ENCODE measurements at regions not wholly inside any gene's neighbourhood (a gene's known extent, or its start where the extent isn't known, plus 50 kb on each side); places are given as distances from the start of the nearest gene placed in this dataset.
"Not testable (repeated sequence)": the region's sequence is repeated elsewhere in the genome, so short reads cannot be mapped to it uniquely, and the experiment has no call there.

DNA sequence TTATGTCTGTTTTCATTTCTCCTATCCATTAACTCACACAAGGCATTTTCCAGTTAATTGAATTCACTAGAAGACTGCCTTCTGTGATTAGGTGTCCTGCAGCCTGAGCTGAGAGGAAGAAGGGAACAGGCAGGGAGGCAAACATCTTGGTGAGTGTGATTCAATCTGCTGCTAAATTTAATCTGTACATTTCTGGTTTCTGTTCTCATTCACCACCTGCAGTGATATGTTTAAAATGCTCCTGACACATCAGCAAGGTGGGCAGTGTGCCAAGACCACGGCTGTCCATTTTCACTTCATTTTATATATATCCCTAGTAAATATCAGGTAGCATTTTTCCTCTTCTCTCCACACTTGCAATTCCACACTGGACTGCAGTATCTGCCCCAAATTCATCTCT lies 416.5 kb downstream of the TMEM135 start:
- DNase-seq: no peak

DNA sequence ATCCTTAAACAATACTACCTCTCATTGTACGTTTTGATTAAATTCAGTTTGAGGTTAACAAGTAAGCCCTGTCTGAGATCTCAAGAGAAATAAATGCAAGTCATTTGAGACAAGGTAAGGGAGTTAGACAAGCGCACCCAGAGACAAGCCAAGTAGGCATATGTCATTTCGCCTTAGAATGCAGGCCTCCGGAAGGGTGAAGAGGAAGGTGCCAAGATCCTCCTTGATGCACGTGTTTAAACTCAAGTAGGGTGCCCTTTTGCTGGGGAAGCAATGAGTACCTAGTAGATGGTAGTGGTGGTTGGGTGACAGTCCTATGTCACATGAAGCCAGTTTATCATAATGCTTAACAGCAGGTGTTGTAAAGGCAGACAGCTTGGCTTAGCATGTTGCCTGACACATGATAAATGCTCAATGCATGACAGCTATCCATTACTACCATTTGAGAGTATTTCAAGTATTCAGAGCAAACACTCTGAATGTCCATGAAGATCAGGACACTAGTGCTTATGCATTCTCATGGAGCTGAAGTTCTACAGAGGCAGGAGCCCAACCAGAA lies 415.9 kb downstream of the TMEM135 start:
- no peak for DNase-seq

DNA sequence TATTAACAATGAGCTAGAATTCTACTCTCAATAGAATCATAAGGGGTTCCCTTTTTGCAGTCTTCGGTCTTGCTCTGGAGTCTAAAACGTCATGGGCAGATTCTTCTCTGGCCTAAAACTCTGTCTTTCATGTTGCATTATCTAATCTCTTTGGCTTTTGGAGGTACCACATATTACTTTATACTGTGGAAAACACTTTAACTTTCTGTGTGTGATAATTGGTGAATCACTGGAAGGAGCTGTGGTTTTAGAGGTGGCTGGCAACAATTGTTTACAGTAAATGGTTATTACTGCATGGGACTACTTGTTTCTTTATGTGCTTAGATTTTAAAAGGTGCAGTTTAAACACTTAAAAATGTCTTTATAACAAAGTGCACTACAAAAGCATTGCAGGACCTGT lies 414.3 kb downstream of the TMEM135 start:
- DNase-seq: not testable (repeated sequence)

DNA sequence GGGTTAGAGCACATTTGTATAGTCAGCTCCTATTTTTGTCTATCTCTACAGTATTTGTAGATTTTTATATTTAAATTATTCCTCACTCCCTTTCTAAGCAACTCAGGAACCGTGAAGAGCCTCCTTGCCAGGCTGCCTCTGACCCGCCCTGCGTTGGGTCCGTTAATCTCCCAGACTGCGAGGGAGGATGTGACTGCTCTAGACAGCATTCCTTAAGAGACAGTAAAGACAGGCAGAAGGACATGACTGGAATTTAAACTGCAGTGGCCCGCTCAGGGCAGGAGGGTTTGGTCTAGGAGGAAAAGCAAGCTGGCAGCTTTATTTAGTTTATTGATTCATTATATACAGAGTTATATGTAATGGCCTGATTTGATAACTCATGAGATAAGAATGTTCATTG lies 413.7 kb downstream of the TMEM135 start:
- DNase-seq: no peak

DNA sequence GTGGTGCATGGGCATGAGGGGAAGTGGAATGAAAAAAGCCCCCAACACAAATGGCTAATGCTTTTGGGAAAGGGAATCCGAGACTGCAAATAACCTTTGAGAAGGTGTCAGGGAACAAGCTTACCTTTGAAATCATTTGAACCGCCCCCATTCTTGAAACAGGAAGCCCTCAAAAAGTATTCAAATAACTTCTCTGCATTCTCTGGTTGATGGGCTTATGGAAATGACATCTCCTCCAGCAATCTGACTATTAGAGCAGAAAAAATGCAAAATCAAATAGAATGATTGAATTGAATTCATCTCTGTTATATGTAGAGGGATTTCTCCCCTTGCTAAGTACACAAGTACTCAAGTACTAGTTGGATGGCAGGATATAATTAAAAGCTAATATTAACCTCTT lies 409.9 kb downstream of the TMEM135 start:
- DNase-seq: no peak

DNA sequence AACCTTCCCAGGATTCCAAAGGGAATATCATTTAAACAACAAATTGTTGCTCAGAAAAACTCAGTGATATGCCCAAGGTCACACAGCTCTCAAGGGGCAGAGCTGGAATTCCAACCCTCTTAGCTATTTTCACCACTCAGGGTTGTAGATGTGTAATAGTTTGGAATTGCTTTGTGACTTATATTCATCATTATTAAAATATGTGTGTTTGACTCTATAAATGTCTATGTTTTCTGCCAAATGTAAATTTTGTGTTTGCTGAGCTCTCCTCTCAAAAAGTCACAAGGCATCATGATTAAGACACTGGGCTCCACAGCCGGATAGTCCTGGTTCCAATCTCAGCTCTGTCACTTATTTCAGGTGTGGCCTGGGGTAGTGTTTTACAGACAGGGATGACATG lies 407.3 kb downstream of the TMEM135 start:
- no peak for DNase-seq

DNA sequence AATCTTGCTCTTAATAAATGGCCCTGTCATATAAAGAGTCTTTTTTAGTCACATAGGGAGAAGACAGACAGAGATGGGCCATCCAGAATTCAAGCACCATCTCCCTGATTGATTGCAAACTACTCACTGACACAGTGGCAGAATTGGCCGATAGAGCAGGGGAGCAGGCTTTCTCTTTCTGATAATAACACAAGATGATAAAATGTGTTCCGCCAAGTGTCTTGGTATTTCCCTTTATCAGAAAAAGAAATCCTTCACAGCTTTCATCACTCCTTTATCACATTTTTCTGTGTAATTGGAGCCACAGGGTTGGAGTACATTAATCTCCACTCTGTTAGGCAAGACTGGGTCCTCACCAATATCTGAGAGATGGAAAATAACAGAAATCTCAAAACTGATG lies 406.0 kb downstream of the TMEM135 start:
- no peak for DNase-seq

DNA sequence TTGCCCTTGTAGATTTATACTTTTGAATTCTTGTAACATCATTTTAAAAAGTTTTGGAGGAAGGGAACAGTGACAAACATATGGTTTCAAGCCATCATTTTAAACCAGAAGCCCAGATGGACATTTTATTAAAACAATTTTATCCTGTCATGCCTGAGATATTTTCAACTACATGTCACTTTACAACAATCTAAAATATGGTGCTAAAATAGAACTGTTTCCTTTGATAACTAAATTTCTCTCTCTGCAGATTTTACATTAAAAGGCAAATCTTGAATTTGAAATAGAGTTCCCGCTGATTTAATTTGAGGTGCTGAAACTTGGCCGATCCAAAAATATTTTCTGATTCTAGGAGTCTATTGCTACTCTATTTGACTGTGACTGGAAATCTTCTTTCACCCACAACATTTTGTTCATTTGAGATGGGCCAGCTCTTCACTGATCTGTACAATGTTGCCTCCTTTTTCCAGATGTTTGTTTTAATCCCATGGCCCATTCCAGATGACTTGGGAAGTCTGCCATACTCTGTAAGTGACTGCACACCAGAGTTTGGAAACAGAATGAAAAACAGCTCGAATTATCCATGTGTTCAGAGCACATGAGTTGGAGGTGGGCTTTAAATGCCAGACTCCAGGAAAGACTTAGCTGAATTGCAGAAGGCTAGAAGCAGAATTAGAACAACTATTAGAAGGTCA lies 402.5 kb downstream of the TMEM135 start:
- DNase-seq: no peak

DNA sequence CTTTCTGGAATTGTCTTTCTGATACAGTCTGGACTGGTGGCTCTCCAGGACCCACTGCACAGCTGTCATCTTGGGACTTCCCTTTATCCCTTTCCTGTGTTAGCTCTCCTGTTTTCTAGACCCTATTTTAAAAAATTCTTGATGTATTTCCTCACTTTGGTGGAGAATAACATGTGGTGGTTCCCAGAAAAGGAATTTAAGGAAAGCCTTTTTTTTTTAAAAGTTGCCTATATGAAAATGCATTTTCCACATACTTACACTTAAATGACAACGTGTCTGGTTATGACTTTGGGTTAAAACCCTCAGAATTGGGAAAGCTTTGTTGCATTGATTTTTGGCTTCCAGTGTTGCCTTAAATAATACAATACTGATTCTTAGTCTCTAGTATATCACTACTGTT lies 400.7 kb downstream of the TMEM135 start:
- DNase-seq: no peak

DNA sequence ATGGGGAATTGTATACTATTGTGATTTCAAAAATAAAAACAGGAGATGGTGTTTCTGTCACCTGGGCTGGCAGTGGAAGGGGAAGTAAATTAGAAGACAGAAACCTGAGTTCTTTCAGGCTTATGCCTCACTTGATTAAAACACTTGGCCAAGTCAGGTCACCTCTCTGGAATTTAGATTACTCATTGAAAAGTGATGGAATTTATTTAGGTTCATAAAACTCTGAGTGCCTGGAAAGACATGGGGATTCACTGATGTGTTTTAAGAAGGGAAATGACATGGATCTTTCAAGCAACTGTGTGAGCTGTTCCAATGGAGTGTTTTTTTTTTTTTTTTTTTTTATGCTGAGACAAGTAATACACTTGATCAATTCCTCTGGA lies 400.1 kb downstream of the TMEM135 start:
- no peak for DNase-seq

DNA sequence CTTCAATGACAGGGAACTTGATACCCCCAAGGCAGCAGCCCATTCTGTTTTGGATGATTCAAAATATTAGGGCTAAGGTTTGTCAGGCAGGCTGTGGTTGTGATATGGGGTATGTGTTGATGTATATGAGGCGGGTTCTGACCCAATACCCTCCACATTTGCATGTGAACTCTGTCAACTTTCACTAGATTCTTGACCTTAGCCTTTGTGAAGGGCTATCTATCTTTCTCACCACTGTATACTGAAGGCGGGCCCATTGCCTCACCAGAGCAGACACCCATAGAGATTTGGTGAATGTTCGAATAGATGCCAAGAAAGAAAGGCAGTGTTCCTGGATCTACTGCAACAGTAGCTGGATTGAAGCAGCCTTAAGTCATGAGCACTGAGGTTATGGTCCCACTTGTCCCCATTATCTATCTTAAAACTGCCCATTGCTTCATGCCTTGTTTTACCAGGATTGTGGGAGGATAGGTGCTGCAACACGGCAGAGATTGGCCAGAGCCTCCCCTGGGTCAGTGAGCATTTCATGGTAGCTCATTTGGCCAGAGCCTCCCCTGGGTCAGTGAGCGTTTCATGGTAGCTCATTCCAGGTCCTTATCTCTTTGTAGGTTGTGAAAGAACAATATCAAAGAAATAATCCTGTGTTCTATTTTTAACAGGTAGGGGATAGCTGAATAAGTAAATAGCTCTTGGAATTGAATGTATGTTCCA lies 399.6 kb downstream of the TMEM135 start:
- DNase-seq: no peak

DNA sequence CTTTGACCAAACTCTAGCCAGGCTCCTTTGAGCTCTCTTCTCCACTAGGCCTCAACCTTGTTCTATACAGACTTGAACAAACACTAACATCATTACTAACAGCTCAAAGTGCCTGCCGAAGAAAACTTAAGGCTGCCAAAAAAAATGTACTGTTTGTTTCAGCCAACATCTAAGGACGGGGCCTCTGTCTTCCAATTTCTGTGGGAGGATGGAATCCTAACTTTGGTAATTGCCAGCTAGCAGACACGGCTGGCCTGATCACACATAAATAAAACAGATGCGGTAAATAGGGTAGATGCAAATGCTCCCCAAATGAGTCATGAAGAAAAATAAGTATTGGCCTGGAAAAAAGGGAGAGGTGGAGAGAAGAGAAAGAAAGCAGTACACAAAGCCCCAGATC lies 394.3 kb downstream of the TMEM135 start:
- DNase-seq: no peak

DNA sequence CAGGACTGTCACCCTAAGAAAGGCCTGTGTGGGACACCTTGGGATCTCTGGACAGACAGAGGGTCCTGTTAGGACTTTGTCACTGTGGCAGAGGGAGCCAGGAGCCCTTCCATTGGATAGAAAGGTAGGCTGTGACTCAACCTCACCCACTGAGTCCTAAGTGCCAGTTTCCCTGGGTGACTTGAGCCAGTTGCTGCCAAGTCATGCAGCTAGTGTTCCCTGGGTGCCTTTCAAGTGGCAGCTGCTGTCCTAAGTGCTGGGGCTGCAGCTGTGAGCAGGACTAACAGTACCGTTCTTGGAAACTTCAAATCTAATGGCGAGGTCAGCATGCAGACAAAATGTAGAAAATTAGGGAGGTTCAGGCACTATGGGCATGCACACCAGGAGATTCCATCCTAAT lies 393.7 kb downstream of the TMEM135 start:
- no peak for DNase-seq

DNA sequence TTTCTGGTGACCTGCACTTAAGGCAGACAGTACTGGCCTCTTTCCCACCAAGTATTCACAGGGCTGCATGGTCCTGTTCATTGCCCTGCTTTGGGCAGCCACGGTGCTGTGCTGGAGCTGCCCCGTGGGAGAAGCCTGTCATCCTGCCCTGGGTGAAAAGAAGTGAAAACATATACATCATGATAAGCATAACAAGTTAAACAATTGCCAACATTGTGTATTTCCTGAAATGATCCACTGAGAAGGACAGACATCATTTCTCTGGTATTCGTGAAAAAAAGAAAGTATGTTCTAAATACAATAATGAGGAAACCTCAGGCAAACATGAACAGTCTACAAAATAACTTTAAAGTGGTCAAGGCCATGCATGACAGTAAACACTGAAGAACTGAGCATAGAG lies 393.1 kb downstream of the TMEM135 start:
- DNase-seq: no peak

DNA sequence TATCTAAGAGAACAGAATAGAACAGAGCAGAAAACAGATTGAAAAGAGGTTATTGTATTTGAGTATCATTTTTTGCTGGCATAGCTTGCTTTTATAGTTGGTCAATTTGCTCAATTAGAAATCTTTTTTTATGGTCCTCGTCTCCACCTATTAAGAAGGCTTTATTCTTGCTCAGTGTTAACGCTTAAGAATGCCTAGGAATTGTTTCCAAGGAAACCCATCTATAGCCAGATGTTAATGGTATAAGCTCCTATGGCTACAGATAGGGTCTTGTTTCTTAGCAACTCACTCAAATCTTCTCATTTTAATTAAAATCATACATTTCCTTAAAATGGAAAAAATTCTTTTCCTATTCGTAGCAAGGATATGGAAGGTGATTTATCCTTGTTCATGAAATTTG lies 392.3 kb downstream of the TMEM135 start:
- no peak for DNase-seq

DNA sequence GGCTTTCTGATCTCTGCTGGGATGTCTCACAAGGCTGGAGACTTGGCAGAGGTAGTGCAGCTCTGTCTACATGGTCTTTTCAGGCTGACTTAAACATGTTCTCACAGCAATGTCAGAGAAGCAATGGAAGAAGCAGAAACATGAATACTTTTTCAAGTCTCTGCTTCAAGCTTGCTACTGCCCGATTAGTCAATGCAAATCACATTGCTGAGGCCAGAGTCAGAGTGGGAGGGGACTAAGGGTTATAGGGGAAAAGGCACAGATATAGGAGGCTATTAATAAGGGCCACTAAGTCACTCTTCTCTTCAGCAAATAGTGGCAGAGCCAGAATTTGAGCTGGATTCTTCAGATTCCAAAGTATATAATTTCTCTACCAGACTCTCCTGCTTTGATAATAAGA lies 390.5 kb downstream of the TMEM135 start:
- DNase-seq: no peak

DNA sequence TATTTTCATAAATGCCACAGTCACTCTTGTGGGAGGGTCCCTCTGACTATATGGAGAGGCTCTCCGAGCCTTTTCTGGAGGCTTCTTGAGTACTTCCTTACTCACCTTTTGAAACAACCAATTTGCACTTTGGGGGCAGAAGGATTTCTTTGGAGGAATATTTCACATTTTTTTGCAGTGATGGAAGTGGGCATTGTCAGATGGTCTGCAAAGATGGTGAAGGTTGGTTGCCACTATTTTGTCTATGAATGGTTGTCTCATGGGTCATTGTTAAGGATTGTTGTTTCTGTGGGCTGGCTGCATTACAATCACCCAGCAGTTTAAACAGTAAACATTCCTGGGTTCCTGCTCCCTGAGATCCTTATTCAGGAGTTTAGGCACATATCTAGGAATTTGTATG lies 388.2 kb downstream of the TMEM135 start:
- DNase-seq: no peak

DNA sequence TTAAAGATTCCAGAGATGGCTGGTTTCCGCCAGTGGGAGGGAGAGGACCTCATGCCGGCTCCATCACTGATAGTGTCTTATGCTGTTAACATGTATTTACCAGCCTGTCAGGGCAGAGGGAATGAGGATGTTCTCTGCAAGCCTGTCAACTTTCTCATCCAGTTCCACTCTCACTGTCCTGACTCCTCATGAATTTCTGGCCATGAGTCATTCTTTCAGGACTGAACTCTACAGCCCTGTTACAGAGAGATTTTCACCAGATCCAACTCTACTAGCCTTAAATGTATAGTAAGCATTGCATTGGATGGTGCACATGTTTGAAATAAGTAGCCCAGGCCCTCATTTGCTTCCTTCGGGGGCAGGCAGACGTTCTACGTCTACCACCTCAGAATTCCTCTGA lies 387.7 kb downstream of the TMEM135 start:
- no peak for DNase-seq

DNA sequence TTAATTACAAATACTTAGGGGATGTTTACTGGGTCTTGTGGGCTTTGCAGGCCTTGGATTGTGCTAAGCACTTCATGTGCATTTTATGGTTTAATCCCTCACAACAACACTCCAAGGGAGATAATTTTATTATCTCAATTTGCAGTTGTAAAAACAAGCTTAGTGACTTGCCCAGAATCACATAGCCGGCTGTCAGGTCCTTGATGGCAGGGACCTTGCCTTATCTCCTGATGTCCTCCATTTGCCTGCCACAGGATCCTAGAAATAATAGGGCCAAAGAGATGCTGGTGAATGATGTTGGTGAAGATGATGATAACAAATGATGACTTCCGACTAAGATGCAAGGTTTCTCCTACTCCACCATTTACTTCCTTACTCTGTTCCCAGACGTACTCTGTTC lies 385.4 kb downstream of the TMEM135 start:
- no peak for DNase-seq

DNA sequence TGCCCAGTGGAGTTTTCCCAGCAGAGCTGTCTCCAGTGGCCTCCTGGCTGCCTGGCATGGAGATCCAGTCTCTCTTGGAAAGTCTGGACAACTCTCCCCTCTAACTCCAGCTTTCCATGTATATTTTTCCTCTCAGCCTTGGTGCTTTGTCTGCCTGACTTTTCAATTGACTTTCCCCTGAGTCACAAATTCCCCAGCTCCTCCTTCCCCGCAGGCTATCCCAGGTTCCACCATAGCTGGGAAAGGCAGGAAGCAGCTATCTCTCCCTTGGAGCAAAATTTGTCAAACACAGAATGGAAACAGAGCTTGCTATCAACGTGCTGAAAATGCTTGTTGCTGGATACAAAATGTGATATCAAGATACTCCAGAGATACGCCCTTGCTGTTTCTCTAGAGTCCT lies 384.8 kb downstream of the TMEM135 start:
- no peak for DNase-seq

DNA sequence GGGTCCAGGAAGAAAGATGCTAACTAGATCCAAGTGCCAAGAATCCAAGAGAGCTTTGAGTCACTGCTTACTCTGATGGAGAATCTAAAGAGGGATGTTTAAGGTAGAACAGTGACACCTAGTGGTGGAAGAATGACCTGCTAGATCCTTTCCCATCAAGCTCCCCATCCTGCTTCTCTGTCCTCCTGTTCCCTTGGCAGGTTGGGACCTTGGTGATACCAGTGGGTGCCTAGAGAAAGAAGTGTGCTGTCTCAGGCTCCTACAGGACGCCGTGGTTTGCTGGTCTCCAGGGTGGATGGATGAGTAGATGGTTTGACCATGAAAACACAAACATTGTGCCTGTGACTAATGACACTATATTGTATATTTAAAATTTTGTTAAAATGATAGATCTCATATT lies 383.7 kb downstream of the TMEM135 start:
- no peak for DNase-seq

DNA sequence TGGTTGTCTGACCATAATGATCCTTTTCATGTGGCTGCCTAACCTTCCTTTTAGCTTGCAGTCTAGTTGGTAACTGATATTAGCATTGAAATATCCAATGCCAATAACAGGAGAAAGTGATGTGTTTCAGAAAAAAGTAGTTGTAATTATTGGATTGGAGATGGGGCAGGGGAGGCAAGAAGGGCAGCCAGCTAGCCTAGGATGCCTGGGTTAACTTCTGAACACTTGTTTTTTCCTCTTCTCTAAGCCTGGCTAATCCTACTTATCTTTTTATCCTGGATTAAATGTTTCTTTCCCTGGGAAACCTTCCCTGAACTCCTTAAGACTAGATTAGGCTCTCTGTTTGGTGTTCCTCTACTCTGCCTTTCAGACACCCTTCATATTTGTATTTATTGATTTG lies 380.2 kb downstream of the TMEM135 start:
- no peak for DNase-seq

DNA sequence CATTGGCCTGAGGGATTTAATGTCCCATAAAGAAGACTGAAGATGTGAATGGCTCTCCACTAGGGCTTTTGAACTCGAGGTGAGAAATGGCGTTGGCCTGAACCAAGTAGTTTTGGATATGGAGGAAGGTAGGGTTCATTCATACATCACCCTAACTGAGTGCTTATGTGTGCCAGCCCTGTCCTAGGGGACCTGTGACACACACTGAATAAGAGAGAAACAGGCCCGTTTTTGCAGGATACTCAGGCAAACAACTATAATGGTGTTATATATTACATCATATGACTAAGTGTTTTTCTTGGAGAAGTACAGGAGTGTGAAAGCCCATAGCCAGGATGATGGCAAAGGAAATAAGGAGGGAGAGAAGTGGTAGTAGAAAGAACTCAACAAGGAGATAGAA lies 368.1 kb downstream of the TMEM135 start:
- no peak for DNase-seq

DNA sequence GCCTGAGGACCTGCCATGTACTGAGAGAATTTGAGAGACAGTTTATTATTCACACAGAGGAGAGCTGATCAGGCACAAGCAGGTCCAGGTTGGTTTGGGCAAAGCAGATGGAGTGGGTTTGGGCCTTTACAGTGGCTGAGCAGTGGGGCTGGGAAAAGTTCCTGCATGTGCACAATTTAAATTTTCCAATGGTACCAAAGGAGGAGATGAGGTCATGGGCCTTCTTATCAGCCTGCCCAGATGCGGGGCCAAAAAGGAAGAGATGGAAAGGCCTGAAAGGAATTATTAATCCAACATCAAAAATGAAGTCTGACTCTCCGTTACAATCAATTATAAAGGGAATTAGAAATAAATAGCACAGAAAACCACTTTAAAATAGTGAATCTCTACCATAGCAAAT lies 367.6 kb downstream of the TMEM135 start:
- DNase-seq: no peak

DNA sequence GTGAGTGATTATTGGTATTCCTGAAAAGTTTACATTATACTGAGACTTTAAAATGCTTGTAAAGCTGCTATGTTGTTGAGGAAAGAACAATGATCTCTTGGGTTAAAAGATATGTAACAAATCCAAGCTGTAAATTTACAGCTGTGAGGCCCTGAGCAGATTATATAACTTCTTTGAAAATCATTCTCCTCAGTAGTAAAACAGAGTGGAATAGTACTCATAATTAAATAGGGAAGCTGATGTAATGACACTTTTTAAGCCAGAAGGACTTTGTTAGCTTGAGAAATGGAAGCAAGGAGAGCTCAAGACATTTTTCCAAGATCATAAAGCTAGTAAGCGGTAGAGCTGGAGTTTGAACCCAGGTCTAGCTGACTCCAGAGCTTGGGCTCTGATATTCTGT lies 363.9 kb downstream of the TMEM135 start:
- no peak for DNase-seq
